ENCODE measurements at regions not wholly inside any gene's neighbourhood (a gene's known extent, or its start where the extent isn't known, plus 50 kb on each side); places are given as distances from the start of the nearest gene placed in this dataset.
"Not testable (repeated sequence)": the region's sequence is repeated elsewhere in the genome, so short reads cannot be mapped to it uniquely, and the experiment has no call there.

DNA sequence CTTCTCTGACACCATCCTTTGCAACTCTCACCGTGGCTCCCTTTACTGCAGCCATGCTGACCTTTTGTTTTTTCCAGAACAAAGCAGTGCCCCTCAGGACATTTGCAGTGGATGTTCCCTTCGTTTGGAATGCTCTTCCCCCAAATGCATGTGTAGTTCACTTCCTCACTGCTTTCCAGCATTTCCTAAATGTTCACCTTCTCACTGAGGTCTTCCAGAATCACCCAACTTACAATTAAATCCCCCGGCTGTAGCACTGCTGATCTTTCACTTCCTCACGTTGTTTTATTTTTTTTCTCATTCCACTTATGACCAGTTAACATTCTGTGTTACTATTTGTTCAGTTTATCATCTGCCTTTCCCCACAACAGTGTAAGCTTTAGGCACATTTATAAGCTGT lies 73.1 kb downstream of the GASK1B start:
- DNase-seq: no peak
- H3K36me3 ChIP-seq: no peaks in the 10 kb centered on the region
- TF ChIP-seq, protein P1, sequence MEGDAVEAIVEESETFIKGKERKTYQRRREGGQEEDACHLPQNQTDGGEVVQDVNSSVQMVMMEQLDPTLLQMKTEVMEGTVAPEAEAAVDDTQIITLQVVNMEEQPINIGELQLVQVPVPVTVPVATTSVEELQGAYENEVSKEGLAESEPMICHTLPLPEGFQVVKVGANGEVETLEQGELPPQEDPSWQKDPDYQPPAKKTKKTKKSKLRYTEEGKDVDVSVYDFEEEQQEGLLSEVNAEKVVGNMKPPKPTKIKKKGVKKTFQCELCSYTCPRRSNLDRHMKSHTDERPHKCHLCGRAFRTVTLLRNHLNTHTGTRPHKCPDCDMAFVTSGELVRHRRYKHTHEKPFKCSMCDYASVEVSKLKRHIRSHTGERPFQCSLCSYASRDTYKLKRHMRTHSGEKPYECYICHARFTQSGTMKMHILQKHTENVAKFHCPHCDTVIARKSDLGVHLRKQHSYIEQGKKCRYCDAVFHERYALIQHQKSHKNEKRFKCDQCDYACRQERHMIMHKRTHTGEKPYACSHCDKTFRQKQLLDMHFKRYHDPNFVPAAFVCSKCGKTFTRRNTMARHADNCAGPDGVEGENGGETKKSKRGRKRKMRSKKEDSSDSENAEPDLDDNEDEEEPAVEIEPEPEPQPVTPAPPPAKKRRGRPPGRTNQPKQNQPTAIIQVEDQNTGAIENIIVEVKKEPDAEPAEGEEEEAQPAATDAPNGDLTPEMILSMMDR (IDR thresholded peaks at IDR 0.05): no peak
- TF ChIP-seq POLR2A (IDR thresholded peaks at IDR 0.05): no peak
- WGBS, 2 donors: 33 to 43% methylated on average over 4 of the region's 4 CpGs
- no peak overlapping the region for H3K4me3 ChIP-seq
- H3K4me1 ChIP-seq: peaks cover 0 to 1% (median 0%) of the 10 kb centered on the region in 3 donors
- H3K9me3 ChIP-seq: no peaks in the 10 kb centered on the region
- H3K27ac ChIP-seq: no peak overlapping the region
- no peaks in the 10 kb centered on the region for H3K27me3 ChIP-seq
- intact Hi-C loops (cut with DNase I): no loop called here

DNA sequence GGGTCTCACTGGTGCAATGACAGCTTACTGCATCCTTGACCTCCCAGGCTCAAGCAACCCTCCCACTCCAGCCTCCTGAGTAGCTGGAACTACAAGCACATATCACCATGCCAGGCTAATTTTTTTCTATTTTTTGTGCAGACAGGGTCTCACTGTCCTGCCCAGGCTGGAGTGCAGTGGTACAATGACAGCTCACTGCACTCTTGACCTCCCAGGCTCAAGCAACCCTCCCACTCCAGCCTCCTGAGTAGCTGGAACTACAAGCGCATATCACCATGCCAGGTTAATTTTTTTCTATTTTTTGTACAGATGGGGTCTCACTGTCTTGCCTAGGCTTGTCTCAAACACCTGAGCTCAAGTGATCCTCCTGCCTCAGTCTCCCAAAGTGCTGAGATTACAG lies 74.0 kb downstream of the GASK1B start:
- intact Hi-C loops (cut with DNase I): no loop called here

DNA sequence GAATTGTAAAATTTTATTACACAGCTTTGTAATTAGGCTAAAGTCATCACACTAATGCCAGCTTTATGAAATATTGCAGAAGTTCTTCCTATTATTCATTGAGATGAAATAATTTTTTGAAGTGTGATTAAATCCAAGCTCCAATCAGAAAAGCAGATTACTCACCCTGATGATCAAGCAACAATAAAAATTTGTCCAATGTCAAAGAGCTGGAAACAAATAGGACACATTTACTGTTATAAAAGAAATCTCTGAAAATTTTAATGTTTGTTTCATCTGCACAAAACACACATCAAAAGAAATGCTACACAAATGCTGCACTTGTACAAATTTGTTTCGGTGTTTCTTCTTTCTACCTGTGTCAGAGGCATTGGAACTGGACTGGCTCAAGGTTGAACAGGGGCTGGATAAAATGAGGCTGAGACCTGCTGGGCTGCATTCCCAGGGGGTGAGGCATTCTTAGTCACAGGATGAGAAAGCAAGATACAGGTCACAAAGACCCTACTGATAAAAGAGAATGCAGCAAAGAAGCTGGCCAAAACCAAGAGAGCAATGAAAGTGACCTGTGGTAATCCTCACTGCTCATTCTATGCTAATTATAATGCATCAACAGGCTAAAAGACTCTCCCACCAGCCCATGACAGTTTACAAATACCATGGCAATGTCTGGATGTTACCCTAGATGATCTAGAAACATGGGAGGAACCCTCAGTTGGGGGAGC lies 78.3 kb downstream of the GASK1B start:
- TF ChIP-seq, protein P1 (IDR thresholded peaks at IDR 0.05): no peak
- TF ChIP-seq POLR2A (IDR thresholded peaks at IDR 0.05): no peak
- DNase-seq: no peak
- WGBS, 2 donors: 71 to 80% methylated on average over 1 of the region's 1 CpG
- no peak overlapping the region for H3K4me3 ChIP-seq
- H3K27ac ChIP-seq: peak overlapping the region in 1 of 4 donors; percentile 5
- H3K9me3 ChIP-seq: no peaks in the 10 kb centered on the region
- H3K27me3 ChIP-seq: no peaks in the 10 kb centered on the region
- intact Hi-C loops (cut with DNase I): no loop called here
- H3K36me3 ChIP-seq: no peaks in the 10 kb centered on the region
- peaks cover 0 to 3% (median 0%) of the 10 kb centered on the region in 3 donors for H3K4me1 ChIP-seq

More for the DNA sequence above, 74.0 kb downstream of the GASK1B start:
- TF ChIP-seq POLR2A (IDR thresholded peaks at IDR 0.05): no peak
- TF ChIP-seq, protein P1 (IDR thresholded peaks at IDR 0.05): no peak
- no peak for DNase-seq
- no peaks in the 10 kb centered on the region for H3K9me3 ChIP-seq
- no peaks in the 10 kb centered on the region for H3K27me3 ChIP-seq
- no peak overlapping the region for H3K4me3 ChIP-seq
- H3K4me1 ChIP-seq: peaks cover 0 to 3% (median 0%) of the 10 kb centered on the region in 3 donors
- no peaks in the 10 kb centered on the region for H3K36me3 ChIP-seq
- WGBS, 2 donors: 83 to 85% methylated on average over 1 of the region's 1 CpG
- H3K27ac ChIP-seq: no peak overlapping the region

DNA sequence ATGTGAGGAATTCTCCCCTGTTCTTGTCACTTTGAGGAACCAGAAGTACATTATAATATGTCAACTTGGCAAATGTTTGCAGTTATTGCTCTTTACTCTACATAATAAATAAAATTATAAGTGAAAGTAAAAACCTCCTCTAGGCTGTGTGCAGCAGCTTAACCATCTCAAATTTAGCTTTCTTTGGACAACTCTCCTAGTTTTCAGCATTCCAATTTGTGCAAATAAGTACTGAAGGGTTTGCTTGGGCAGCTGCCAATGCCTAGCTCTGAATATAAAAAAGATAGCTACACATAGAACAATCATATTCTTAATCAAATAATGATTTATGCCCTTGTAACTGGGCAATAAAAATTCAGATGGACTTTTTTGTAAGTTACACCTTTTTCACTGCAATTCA lies 82.5 kb downstream of the GASK1B start:
- H3K27me3 ChIP-seq: no peaks in the 10 kb centered on the region
- H3K27ac ChIP-seq: no peak overlapping the region
- intact Hi-C loops (cut with DNase I): no loop called here
- no peak overlapping the region for H3K4me3 ChIP-seq
- H3K36me3 ChIP-seq: no peaks in the 10 kb centered on the region
- H3K4me1 ChIP-seq: peaks cover 0 to 3% (median 0%) of the 10 kb centered on the region in 3 donors
- no peak for DNase-seq
- TF ChIP-seq, protein P1 (IDR thresholded peaks at IDR 0.05): no peak
- TF ChIP-seq POLR2A (IDR thresholded peaks at IDR 0.05): no peak
- no peaks in the 10 kb centered on the region for H3K9me3 ChIP-seq

DNA sequence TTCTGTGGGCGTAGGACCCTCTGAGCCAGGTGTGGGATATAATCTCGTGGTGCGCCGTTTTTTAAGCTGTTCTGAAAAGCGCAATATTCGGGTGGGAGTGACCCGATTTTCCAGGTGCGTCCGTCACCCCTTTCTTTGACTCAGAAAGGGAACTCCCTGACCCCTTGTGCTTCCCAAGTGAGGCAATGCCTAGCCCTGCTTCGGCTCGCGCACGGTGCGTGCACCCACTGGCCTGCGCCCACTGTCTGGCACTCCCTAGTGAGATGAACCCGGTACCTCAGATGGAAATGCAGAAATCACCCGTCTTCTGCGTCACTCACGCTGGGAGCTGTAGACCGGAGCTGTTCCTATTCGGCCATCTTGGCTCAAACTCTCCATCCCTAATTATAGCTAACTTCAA lies 82.9 kb downstream of the GASK1B start:
- H3K27ac ChIP-seq; H3K9me3 ChIP-seq; H3K4me1 ChIP-seq; H3K27me3 ChIP-seq; intact Hi-C loops (cut with DNase I); H3K36me3 ChIP-seq; DNase-seq; H3K4me3 ChIP-seq: not testable (repeated sequence)
- 75 to 86% methylated on average over 16 to 17 of the region's 21 CpGs for WGBS, 2 donors

DNA sequence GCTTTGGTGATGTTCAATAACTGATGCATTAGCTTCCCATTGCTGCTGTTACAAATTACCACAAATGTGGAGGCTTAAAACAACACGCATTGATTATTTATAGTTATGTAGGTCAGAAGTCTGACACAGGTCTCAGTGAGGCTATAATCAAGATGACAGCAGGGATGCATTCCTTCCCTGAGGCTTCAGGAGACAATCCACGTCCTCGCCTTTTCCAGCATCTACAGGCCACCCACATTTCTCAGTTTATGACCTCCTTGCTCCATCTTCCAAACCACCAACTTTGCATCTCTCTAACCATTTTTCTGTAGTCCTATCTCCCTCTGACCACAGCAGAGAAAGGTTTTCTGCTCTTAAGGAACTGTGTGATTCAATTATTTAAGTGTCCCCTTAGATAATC lies 92.5 kb downstream of the GASK1B start:
- intact Hi-C loops (cut with DNase I): no loop called here
- no peak overlapping the region for H3K27ac ChIP-seq
- no peak for DNase-seq
- TF ChIP-seq, protein P1 (IDR thresholded peaks at IDR 0.05): no peak
- no peak for TF ChIP-seq POLR2A (IDR thresholded peaks at IDR 0.05)
- H3K27me3 ChIP-seq: no peaks in the 10 kb centered on the region
- H3K4me3 ChIP-seq: no peak overlapping the region
- no peaks in the 10 kb centered on the region for H3K36me3 ChIP-seq
- WGBS, 2 donors: 73 to 75% methylated on average over 3 of the region's 3 CpGs
- no peaks in the 10 kb centered on the region for H3K4me1 ChIP-seq
- no peaks in the 10 kb centered on the region for H3K9me3 ChIP-seq

Measured in esophagus squamous epithelium (tissue), 5 donors.